HG02938 (cell line): ENCODE measurements at regions not wholly inside any gene's neighbourhood (a gene's known extent, or its start where the extent isn't known, plus 50 kb on each side); places are given as distances from the start of the nearest gene placed in this dataset.

Experiments
- ATAC-seq: cut with Tn5 transposase; IDR thresholded peaks from one replicate; pipeline ENCODE4 v1.9.1; 2021; ENCODE audit warnings: mild to moderate bottlenecking, moderate library complexity; ENCODE audit not compliant: unreplicated experiment

GRCh38 chr2:12050396-12050795 lies 304.0 kb downstream of the LPIN1 start:
- ATAC-seq, result peak; percentile 48

- no peak for ATAC-seq
These were observed 305.4 kb downstream of the LPIN1 start for GRCh38 chr2:12051831-12052230.

- ATAC-seq, result no peak
These were observed 306.4 kb downstream of the LPIN1 start for GRCh38 chr2:12052796-12053195.

GRCh38 chr2:12054956-12055618 lies 308.7 kb downstream of the LPIN1 start:
- ATAC-seq, result no peak

GRCh38 chr2:12057436-12058166 lies 311.2 kb downstream of the LPIN1 start:
- peak; percentile 79 for ATAC-seq

GRCh38 chr2:12059616-12060441 lies 313.4 kb downstream of the LPIN1 start:
- ATAC-seq, result no peak

GRCh38 chr2:12060886-12061285 lies 314.5 kb downstream of the LPIN1 start:
- no peak for ATAC-seq

- ATAC-seq, result no peak
These were observed 315.0 kb downstream of the LPIN1 start for GRCh38 chr2:12061286-12062052.

- ATAC-seq, result no peak
These were observed 315.6 kb downstream of the LPIN1 start for GRCh38 chr2:12062053-12062395.

- no peak for ATAC-seq
These were observed 316.8 kb downstream of the LPIN1 start for GRCh38 chr2:12063210-12063609.

GRCh38 chr2:12064153-12064552 lies 317.7 kb downstream of the LPIN1 start:
- ATAC-seq, result no peak

- no peak for ATAC-seq
These were observed 319.7 kb downstream of the LPIN1 start for GRCh38 chr2:12066116-12066515.

- ATAC-seq, result no peak
These were observed 320.6 kb downstream of the LPIN1 start for GRCh38 chr2:12066986-12067385.

- no peak for ATAC-seq
These were observed 322.5 kb downstream of the LPIN1 start for GRCh38 chr2:12068796-12069538.

- ATAC-seq, result peak; percentile 20
These were observed 323.7 kb downstream of the LPIN1 start for GRCh38 chr2:12070153-12070552.

GRCh38 chr2:12070581-12070980 lies 324.1 kb downstream of the LPIN1 start:
- ATAC-seq, result peak; percentile 39

- ATAC-seq, result peak; percentile 78
These were observed 324.9 kb downstream of the LPIN1 start for GRCh38 chr2:12071318-12071717.

- ATAC-seq, result no peak
These were observed 326.9 kb downstream of the LPIN1 start for GRCh38 chr2:12073217-12073852.

GRCh38 chr2:12074126-12074844 lies 327.9 kb downstream of the LPIN1 start:
- no peak for ATAC-seq
